ENCODE measurements at regions not wholly inside any gene's neighbourhood (a gene's known extent, or its start where the extent isn't known, plus 50 kb on each side); places are given as distances from the start of the nearest gene placed in this dataset.

DNA sequence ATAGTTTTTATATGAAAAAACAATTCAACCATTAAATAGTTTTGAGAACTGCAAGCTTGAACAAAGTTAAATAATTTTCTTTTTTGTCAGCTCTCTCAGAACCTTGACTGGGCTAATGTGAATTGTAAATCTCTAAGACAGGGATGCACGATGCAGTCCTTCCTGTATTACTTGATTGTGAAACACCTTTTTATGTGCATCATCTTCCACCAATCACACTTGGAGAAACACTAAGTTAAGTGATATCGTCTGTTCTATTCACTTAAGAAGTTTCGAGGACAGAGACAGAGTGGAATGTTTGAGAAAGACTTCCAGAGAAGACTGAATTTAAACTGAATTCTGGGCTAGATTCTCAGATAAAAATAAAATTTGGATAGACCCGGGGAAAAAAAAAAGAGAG is 238.2 kb downstream of the MREG start (continued):
- TF ChIP-seq, protein P1, sequence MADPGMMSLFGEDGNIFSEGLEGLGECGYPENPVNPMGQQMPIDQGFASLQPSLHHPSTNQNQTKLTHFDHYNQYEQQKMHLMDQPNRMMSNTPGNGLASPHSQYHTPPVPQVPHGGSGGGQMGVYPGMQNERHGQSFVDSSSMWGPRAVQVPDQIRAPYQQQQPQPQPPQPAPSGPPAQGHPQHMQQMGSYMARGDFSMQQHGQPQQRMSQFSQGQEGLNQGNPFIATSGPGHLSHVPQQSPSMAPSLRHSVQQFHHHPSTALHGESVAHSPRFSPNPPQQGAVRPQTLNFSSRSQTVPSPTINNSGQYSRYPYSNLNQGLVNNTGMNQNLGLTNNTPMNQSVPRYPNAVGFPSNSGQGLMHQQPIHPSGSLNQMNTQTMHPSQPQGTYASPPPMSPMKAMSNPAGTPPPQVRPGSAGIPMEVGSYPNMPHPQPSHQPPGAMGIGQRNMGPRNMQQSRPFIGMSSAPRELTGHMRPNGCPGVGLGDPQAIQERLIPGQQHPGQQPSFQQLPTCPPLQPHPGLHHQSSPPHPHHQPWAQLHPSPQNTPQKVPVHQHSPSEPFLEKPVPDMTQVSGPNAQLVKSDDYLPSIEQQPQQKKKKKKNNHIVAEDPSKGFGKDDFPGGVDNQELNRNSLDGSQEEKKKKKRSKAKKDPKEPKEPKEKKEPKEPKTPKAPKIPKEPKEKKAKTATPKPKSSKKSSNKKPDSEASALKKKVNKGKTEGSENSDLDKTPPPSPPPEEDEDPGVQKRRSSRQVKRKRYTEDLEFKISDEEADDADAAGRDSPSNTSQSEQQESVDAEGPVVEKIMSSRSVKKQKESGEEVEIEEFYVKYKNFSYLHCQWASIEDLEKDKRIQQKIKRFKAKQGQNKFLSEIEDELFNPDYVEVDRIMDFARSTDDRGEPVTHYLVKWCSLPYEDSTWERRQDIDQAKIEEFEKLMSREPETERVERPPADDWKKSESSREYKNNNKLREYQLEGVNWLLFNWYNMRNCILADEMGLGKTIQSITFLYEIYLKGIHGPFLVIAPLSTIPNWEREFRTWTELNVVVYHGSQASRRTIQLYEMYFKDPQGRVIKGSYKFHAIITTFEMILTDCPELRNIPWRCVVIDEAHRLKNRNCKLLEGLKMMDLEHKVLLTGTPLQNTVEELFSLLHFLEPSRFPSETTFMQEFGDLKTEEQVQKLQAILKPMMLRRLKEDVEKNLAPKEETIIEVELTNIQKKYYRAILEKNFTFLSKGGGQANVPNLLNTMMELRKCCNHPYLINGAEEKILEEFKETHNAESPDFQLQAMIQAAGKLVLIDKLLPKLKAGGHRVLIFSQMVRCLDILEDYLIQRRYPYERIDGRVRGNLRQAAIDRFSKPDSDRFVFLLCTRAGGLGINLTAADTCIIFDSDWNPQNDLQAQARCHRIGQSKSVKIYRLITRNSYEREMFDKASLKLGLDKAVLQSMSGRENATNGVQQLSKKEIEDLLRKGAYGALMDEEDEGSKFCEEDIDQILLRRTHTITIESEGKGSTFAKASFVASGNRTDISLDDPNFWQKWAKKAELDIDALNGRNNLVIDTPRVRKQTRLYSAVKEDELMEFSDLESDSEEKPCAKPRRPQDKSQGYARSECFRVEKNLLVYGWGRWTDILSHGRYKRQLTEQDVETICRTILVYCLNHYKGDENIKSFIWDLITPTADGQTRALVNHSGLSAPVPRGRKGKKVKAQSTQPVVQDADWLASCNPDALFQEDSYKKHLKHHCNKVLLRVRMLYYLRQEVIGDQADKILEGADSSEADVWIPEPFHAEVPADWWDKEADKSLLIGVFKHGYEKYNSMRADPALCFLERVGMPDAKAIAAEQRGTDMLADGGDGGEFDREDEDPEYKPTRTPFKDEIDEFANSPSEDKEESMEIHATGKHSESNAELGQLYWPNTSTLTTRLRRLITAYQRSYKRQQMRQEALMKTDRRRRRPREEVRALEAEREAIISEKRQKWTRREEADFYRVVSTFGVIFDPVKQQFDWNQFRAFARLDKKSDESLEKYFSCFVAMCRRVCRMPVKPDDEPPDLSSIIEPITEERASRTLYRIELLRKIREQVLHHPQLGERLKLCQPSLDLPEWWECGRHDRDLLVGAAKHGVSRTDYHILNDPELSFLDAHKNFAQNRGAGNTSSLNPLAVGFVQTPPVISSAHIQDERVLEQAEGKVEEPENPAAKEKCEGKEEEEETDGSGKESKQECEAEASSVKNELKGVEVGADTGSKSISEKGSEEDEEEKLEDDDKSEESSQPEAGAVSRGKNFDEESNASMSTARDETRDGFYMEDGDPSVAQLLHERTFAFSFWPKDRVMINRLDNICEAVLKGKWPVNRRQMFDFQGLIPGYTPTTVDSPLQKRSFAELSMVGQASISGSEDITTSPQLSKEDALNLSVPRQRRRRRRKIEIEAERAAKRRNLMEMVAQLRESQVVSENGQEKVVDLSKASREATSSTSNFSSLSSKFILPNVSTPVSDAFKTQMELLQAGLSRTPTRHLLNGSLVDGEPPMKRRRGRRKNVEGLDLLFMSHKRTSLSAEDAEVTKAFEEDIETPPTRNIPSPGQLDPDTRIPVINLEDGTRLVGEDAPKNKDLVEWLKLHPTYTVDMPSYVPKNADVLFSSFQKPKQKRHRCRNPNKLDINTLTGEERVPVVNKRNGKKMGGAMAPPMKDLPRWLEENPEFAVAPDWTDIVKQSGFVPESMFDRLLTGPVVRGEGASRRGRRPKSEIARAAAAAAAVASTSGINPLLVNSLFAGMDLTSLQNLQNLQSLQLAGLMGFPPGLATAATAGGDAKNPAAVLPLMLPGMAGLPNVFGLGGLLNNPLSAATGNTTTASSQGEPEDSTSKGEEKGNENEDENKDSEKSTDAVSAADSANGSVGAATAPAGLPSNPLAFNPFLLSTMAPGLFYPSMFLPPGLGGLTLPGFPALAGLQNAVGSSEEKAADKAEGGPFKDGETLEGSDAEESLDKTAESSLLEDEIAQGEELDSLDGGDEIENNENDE (IDR thresholded peaks at IDR 0.05; ENCODE audit: insufficient replicate concordance, low read length), result no peak
- TF ChIP-seq GABPA (IDR thresholded peaks at IDR 0.05; ENCODE audit: borderline replicate concordance, insufficient read depth, low read length), result no peak
- TF ChIP-seq CBX8 (IDR thresholded peaks at IDR 0.05; ENCODE audit: borderline replicate concordance, low read depth, low read length), result no peak
- TF ChIP-seq, protein P2, sequence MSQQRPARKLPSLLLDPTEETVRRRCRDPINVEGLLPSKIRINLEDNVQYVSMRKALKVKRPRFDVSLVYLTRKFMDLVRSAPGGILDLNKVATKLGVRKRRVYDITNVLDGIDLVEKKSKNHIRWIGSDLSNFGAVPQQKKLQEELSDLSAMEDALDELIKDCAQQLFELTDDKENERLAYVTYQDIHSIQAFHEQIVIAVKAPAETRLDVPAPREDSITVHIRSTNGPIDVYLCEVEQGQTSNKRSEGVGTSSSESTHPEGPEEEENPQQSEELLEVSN (IDR thresholded peaks at IDR 0.05), result no peak

Data from H1 (cell line).